HG03558 (cell line): ENCODE measurements at regions not wholly inside any gene's neighbourhood (a gene's known extent, or its start where the extent isn't known, plus 50 kb on each side); places are given as distances from the start of the nearest gene placed in this dataset.
"Not testable (repeated sequence)": the region's sequence is repeated elsewhere in the genome, so short reads cannot be mapped to it uniquely, and the experiment has no call there.

Experiments
- ATAC-seq: cut with Tn5 transposase; IDR thresholded peaks from one replicate; pipeline ENCODE4 v1.9.1; 2021; ENCODE audit warnings: moderate number of reproducible peaks; ENCODE audit not compliant: unreplicated experiment; ENCODE audit errors: extremely low read depth

DNA sequence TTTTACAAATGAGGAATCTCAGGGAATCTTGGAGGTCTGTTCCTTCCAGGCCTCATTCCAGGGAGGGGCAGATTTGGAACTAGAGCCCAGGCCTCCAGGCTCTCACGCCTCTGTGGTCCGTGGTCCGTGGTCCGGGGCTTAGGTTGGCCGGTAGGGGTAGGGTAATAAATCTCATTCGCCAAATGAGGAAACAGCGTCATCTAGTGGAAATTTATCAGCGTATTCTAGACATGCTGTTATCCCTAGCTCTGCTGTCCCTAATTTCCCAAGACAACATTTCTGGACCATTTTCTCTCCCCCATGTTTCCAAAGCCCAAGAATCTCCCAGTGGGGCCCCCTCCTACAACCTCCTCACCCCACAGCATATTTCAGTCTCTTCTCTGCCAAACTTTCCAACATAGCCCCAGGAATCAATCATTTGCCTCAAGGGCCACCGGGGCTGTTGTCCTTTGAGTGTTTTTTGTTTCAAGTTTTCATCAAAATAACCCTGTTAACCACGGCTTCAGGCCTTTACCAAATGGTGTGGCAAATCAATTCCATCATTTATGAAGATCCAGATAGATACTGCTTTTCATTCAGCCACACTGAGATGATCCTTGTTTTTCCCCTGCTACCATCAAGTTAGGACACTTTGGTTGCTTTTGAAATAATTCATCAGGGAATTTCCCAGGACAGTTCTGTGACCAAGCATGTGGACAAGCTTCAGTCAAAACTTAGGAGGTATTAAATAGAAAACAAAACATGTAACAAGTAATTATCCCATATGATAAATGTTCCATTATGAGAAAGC lies 126.8 kb downstream of the ALDH8A1 start:
- no peak for ATAC-seq

DNA sequence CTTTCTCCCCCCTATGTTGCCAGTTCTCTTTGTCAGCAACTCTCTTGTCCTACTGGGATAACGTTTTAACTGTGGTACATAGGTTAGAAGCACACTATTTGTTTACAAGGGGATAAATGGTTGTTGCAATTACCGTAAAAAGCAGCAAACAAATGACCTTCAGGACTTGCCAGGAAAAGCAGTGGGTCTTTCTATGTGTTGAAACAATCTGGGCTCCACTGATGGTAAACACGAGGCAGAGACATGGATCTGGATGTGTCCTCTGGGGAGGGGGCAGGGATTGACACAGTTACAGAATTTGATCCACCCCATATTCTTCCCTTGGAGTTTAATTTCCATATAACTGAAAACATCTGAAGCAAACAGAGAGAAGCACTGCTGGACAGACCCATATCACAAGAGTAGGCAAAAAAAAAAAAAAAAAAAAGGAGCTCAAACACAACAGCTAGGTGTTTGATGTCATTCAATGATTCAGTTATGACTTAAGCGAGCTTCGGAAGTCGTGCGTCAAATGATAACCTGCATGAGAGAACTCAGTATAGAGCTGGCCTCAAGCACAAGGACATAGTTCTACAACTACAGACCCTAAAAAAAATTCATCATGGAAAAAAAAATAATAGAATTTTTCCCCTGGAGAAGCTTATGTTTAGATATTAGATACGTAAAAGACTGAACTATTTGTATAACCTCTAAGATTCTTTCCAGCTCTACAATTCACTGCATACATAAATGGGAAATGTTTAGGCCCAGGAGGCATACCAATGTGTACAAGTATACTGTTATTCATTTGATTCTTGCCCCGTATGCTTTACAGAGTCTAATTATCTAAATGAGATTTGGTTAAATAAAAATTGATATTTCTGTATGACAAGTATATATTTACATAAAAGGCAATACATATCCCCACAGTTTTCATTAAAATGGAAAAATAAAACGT lies 127.7 kb downstream of the ALDH8A1 start:
- no peak for ATAC-seq

DNA sequence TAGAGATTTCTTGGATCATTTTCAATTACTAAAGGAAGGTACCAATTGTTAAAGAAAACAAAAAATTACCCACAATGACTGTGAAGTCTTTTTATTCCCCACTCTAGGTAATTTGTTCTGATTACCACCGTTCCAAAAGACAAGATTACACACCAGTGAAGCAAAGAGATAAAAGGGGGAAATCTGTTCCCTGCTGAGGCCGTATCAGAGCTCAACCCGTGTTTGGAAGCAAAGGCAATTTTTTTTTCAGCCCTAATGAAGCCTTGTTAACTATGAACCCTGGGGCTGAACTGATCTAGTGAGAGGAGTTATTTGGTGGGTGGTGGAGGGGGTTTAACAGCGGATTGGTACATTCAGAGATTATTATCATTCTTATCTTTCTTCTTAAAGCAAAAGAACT lies 128.5 kb downstream of the ALDH8A1 start:
- no peak for ATAC-seq

DNA sequence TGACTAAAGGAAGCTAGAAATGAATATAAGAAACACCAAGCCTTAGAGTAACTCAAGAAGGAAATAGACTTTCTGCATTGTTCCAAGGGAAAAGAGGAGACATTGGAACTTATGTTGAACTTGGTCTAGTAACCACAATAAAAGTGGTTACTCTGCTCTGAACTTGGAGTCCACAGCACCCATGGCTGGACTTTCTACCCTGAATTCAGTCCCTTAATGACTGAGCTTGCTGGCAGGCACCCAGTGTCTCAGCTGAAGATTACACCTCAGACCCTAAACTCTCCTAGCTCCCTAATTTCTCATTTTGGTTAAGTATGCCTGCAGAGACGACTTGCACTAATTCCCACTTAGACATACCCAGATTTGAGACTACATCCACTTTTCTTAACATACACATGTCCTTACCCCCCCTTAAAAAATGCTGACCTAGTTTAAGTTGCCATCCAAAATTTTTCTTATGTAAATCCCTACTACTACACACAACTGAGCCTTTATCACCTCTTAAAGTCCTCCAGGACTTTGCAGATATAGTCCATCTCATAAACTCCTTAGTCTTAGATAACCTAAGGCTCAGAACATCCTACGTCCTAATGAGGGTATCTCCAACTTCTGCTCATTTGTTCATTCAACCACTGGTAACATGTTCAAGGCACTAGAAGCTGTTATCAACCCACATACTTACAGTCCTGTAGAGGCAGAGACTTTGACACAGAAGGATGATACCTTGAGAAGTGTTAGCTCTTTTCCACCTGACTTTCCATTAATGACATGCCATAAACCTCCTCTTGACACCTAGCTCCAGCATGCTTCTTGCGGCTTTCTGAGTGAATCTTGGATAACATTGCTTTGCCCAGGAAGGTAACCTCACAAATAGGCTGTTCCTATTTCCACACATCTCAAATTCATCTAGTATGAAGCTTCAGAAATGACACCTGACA lies 129.8 kb downstream of the ALDH8A1 start:
- ATAC-seq: no peak

DNA sequence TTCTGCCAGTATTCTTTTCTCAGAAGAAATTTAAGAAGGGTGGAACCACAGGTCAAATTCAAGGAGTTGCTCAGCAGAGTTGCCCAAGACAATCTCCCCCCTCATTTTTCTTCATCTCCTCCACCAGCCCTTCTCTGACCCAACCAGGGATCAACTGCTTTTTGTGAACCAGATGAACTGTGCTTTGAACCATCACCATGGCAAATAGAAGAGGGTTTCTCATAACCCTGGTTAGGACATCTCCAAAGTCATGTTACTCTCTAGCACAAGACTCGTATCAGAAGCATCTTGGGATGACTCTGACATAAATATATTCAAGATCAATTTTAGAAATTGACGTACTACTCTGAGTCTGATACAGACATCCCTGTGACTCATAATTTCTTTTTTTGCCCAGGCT lies 130.7 kb downstream of the ALDH8A1 start:
- ATAC-seq: no peak

DNA sequence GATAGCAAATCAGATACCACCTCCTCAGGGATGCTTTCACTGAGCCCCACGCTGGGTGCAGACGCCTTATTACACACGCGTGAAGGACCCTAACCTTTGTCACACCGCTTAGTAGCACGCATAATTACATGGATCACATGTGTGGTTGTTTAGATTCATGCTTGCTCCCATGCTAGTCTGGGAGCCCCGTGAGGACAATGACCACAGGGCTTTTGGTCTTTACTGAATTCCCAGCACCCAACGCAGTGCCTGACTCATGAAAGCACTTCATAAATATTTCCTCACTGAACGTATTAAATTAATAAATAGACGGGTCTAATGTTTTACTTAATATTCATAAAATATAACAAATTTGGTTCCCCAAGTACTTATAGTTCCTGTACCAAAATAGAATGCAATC lies 132.5 kb downstream of the ALDH8A1 start:
- ATAC-seq: no peak

DNA sequence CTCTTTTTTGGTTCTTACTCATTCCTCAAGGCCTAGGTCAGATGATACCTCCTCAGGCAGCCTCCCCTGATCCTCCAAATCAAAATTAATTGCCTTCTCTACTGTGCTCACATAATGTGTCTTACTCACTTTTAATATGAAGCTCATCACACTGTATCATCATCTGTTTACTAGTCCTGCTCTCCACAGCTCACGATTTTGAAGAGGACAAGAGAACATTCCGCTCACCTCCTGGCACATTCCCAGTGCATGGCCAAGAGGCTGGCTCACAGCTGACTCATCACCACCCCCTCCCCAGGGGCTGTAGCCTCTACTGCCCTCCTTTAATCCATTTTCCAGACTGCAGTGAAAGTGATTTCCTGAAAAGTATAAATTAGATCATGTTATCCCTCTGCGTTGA lies 133.1 kb downstream of the ALDH8A1 start:
- ATAC-seq: no peak

DNA sequence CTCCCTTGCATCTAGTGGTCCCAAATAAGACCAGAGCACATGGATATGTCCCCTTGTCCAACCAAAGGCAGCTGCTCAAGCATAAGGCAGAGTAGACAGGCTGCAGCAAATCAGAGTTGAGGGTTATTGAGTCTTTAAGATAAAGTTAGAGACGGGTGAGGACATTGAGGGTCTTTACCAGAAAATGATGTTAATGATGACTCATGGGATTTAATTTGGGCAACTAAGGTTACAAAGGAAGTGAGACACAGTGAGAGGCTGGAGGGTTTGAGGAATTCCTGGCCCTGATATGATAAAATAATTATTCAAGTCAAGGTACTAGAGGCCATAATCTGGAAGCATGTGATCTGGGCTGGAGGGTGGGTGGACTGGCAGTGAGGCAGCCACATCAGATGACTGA lies 133.6 kb downstream of the ALDH8A1 start:
- ATAC-seq: no peak

DNA sequence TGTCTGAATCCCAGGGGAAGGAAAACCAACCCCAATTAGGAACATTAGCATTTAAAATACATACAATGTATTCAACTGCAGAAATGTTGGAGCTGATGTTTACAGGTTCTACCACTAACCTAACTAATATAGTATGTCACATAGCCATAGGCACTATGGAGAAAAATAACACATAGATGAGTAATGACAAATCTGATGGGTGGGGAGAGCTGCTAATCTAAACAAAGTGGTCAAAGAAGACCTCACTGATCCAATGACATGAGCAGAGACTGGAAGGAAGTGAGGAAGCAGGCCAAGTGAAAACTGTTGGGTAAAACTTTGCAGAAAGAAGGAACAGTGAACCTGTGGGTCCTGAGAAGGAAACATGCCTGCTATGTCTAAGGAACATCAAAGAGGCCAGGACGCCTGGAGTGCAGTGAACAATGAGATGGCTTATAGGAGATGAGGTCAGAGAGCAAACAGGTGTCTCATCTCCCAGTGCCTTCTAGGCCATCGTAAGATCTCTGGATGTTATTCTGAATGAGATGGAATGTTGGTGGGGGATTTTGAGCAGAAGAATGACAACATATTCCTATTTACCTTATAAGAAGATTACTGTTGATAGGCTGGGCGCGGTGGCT lies 135.7 kb downstream of the ALDH8A1 start:
- no peak for ATAC-seq

DNA sequence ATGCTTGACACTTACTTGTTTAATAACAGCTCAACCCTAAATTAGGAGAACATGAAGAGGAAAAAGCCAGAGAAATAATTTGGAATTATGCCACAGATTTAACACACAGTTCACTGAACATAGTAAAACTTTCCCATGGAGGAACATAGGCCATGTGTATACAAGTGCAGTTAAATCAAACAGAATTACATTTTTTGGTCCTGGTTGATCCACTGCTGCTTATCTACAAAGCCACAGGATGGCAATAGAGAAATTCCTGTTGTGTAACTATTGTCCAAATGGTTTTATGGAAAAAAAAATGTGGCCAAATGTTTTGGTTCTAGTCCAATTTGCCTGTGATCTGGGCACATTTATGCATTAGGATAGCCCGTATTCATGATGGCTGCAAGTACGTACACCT lies 136.8 kb downstream of the ALDH8A1 start:
- ATAC-seq: no peak

DNA sequence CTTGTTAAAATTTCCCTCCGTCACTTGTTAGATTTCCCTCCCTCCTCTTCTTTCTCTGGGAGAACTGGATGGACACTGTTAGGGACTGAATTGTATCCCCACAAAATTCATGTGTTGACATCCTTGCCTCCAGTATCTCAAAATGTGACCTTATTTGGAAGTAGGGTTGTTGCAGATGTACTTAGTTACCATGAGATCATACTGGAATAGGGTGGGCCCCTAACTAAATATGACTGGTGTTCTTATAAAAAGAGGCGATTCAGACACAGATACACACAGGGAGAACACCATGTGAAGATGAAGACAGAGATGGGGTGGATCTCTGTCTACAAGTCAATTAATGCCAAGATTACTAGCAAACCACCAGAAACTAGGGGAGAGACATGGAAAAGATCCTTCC lies 139.5 kb downstream of the ALDH8A1 start:
- ATAC-seq: no peak

DNA sequence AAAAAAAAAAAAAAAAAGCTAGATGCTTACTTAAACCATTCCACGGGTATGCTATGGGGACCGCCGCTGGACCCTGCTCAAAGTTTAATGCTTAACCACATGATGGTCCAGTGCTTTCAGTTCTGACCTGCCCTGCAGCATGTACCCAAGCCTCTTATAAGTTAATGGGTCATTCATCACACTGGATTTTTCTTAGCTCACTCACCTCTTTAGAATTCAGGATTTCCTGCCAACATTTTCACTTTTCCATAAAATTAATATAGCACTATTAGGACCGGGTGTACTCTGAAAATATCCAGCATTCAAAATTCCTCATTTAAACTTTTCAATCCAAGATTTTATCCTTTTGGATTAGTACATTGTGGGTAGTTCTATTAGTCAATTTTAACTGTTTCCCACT lies 140.8 kb downstream of the ALDH8A1 start:
- ATAC-seq: no peak

DNA sequence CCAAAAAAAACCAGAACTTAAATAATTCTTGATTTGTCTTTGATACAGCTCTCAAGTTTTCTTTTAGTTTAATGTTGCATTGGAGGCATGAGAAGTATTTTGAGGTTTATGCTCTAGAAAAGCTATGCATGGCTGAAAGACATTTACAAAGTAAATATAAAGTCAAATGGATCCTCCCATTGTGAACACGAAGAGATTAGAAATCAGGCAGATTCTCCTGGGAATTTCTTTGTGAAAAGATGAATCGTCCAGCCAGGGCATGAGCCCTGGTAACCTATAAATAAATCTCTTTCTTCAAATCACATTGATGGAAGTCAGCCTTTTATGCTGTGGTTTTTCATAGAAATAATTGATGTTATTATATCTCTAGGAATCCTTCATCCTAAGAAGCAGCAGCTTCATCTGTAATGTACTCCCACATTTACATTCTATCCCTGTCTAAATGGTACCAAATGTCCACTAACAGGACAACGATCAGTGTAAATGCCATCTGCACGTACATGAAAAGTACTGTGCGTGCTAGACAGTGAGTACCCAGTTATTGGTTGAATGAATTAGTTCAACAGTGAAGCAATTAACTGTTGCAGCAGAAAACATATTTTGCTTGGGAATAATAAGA lies 143.6 kb downstream of the ALDH8A1 start:
- no peak for ATAC-seq

DNA sequence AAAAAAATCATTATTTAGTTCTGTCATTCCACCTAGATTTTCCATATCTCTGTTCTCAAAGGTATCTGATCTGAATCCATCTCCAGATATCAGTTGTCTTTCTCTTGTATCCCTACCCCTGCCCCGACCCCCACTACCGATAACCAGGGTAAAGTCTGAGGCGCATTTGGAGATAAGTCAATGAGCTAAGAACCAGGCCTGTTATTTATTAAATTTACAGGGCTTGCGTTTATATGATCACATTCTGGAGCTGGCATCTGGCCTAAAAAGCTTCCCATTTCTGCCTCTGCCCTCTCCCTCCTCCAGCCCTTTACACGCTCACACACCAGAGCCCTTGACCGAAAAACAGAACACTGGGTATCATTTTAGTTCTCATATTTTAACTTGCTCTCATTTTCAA lies 144.7 kb downstream of the ALDH8A1 start:
- ATAC-seq: no peak

DNA sequence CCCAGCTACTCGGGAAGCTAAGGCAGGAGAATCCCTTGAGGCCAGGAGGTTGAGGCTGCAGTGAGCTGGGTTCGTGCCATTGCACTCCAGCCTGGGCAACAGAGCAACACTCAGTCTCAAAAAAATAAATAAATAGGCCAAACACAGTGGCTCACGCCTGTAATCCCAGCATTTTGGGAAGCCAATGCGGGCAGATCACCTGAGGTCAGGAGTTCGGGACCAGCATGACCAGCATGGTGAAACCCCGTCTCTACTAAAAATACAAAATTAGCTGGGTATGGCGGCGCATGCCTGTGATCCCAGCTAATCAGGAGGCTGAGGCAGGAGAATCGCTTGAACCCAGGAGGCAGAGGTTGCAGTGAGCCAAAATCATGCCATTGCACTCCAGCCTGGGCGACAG lies 145.6 kb downstream of the ALDH8A1 start:
- not testable (repeated sequence) for ATAC-seq

DNA sequence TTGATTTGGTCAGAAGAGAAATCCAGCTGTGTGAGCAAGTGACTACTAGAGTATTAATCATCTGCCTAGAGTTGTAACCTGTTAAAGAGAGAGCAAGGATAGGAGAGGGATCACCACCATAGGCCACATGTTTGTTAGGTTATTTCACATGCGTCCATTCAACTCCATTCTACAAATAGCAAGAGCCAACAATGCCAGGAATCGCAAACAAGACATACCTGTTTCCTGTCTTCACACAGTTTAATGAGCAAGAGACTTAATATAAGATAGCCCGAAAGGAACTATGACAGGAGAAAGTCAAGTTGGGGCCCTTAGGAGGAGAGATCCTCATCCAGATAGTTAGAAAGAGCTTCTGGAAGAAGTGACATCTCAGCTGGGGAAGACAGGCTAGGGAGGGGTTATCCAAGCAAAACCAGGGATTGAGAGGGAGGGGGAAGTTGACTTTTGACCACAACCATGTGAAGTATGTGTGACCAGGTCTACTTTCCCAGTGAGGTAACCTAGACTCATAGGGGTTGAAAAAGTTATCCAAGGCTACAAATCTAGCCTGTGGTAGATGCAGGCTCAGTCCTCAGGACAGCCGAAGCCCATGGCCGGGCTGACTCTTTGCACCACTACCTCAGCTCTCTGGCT lies 147.4 kb downstream of the ALDH8A1 start:
- ATAC-seq: no peak

DNA sequence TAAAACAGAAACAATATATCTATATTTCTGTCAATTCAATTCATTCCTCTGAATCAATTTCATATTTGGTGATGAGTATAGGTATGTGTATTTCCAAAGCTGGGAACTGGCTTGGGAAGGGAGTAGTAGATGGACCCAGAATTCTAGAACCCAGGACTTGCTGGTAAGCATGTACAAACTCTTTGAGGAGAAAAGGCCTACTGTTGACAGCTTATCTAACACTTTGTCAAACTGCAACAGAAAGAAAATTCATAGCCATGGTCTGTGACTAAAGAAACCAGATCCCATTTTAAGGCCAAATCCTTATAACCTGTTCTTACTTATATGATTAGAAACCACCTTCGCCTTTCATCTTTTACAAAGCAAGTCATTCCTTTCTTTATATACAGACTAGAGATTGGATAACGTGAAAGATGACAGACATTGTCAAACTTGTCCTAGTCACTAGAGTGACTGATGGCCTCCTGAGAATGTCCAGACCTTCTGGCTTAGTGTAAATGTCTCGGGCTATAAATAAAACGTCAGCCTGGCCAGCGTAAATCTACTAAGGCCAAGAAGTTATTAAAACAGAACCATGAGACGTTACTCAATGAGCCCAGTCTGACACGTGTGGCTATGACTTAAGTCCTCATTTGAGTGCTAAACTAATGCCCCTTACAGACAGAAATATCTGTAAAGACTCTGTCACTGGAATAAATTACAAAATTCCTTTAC lies 152.3 kb downstream of the ALDH8A1 start:
- no peak for ATAC-seq

DNA sequence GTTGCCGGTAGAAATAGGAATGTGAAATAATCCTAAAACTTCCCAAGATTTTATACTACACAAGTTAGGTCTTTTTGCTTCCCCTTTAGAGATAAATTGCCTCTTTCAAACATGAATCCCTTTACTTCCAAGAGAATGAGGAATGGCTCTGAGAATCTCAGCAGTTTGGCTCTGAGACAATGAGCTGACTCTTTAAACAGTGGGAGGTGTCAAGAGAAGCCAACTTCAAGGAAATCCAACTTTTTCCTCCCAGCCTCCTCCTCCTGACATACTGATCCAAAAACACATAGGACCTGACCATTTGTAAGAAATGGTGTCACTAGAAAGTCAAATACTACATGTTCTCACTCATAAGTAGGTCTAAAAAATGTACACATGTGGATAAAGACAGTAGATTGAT lies 154.2 kb downstream of the ALDH8A1 start:
- no peak for ATAC-seq
